HUES48 (cell line): ENCODE measurements at regions not wholly inside any gene's neighbourhood (a gene's known extent, or its start where the extent isn't known, plus 50 kb on each side); places are given as distances from the start of the nearest gene placed in this dataset.
"Not testable (repeated sequence)": the region's sequence is repeated elsewhere in the genome, so short reads cannot be mapped to it uniquely, and the experiment has no call there.

Experiments
- H3K27ac ChIP-seq: one replicate; pipeline ENCODE4 v1.7.0; 2013; ENCODE audit warnings: low read depth, low read length, inconsistent platforms
- H3K27me3 ChIP-seq: 2 replicates; pipeline ENCODE4 v1.6.1; 2013; ENCODE audit warnings: mild to moderate bottlenecking, low read length; ENCODE audit not compliant: control insufficient read depth, insufficient read depth
- H3K36me3 ChIP-seq: 2 replicates; pipeline ENCODE4 v1.6.1; 2013; ENCODE audit warnings: low read length; ENCODE audit not compliant: control insufficient read depth, insufficient read depth
- H3K4me1 ChIP-seq: 2 replicates; pipeline ENCODE4 v1.6.1; 2013; ENCODE audit warnings: mild to moderate bottlenecking, low read length; ENCODE audit not compliant: control insufficient read depth, insufficient read depth
- H3K4me3 ChIP-seq: 2 replicates; pipeline ENCODE4 v1.5.1; 2013; ENCODE audit warnings: mild to moderate bottlenecking, low read depth, low read length
- H3K9ac ChIP-seq: 2 replicates; pipeline ENCODE4 v1.6.1; 2013; ENCODE audit warnings: mild to moderate bottlenecking, low read depth, low read length, moderate library complexity
- H3K9me3 ChIP-seq: 2 replicates; pipeline ENCODE4 v1.6.1; 2013; ENCODE audit warnings: low read length; ENCODE audit not compliant: control insufficient read depth, insufficient read depth

- no peaks in the 10 kb centered on the region for H3K9me3 ChIP-seq
- no peak overlapping the region for H3K9ac ChIP-seq
- H3K27me3 ChIP-seq = no peaks in the 10 kb centered on the region
- no peak overlapping the region for H3K27ac ChIP-seq
- H3K4me3 ChIP-seq = no peak overlapping the region
- H3K4me1 ChIP-seq = no peaks in the 10 kb centered on the region
- no peaks in the 10 kb centered on the region for H3K36me3 ChIP-seq
These were observed 582.4 kb downstream of the LTN1 start for GRCh38 chr21:28410256-28410655.

GRCh38 chr21:28402616-28402989 lies 590.1 kb downstream of the LTN1 start:
- Histone ChIP-seq H3K9ac (no peak overlapping the region), H3K27me3 (no peaks in the 10 kb centered on the region), H3K4me3 (no peak overlapping the region), H3K9me3 (peaks cover 4% of the 10 kb centered on the region), H3K36me3 (no peaks in the 10 kb centered on the region), H3K4me1 (no peaks in the 10 kb centered on the region; the same call in 1 of the 2 replicates), H3K27ac (no peak overlapping the region)

- Histone ChIP-seq H3K9me3 (peaks cover 28% of the 10 kb centered on the region), H3K4me3 (no peak overlapping the region; the same call in 1 of the 2 replicates), H3K4me1 (no peaks in the 10 kb centered on the region), H3K27ac (no peak overlapping the region), H3K27me3 (no peaks in the 10 kb centered on the region), H3K9ac (no peak overlapping the region), H3K36me3 (no peaks in the 10 kb centered on the region)
These were observed 595.6 kb downstream of the LTN1 start for GRCh38 chr21:28397040-28397439.

GRCh38 chr21:28396421-28396820 lies 596.3 kb downstream of the LTN1 start:
- Histone ChIP-seq H3K36me3 (no peaks in the 10 kb centered on the region), H3K4me1 (no peaks in the 10 kb centered on the region), H3K27ac (no peak overlapping the region), H3K9me3 (peaks cover 28% of the 10 kb centered on the region), H3K4me3 (no peak overlapping the region), H3K9ac (no peak overlapping the region), H3K27me3 (no peaks in the 10 kb centered on the region)

- Histone ChIP-seq H3K4me1 (no peaks in the 10 kb centered on the region), H3K36me3 (no peaks in the 10 kb centered on the region), H3K4me3 (no peak overlapping the region), H3K27ac (no peak overlapping the region), H3K9me3 (peaks cover 24% of the 10 kb centered on the region), H3K9ac (no peak overlapping the region), H3K27me3 (no peaks in the 10 kb centered on the region)
These were observed 599.4 kb downstream of the LTN1 start for GRCh38 chr21:28393279-28393678.

GRCh38 chr21:28391938-28392849 lies 600.5 kb downstream of the LTN1 start:
- H3K4me3 ChIP-seq = no peak overlapping the region
- no peak overlapping the region for H3K9ac ChIP-seq
- H3K27me3 ChIP-seq = no peaks in the 10 kb centered on the region
- peaks cover 24% of the 10 kb centered on the region for H3K9me3 ChIP-seq
- H3K4me1 ChIP-seq = no peaks in the 10 kb centered on the region
- no peak overlapping the region for H3K27ac ChIP-seq
- H3K36me3 ChIP-seq = no peaks in the 10 kb centered on the region

DNA sequence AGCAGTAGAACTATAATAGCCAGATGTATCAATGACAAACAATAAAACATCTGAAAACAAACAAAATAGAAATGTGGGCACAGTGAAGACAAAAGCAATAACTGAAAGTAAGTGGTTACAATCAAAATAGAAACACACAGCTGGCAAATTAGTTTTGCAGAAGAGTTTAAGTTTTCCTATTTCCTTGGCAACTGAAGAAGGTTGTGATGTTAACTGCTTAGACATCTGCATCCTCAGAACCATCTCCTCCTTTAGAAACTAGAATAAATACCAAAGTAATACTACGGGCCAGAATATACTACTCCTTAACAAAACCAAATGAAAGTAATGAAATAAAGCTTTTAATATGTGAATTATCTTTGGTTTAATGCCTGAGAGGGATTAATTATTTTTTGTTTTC lies 605.5 kb downstream of the LTN1 start:
- H3K27ac ChIP-seq = no peak overlapping the region
- no peaks in the 10 kb centered on the region for H3K9me3 ChIP-seq
- H3K9ac ChIP-seq = no peak overlapping the region
- H3K27me3 ChIP-seq = no peaks in the 10 kb centered on the region
- H3K4me3 ChIP-seq = no peak overlapping the region
- H3K36me3 ChIP-seq = no peaks in the 10 kb centered on the region
- no peaks in the 10 kb centered on the region for H3K4me1 ChIP-seq

DNA sequence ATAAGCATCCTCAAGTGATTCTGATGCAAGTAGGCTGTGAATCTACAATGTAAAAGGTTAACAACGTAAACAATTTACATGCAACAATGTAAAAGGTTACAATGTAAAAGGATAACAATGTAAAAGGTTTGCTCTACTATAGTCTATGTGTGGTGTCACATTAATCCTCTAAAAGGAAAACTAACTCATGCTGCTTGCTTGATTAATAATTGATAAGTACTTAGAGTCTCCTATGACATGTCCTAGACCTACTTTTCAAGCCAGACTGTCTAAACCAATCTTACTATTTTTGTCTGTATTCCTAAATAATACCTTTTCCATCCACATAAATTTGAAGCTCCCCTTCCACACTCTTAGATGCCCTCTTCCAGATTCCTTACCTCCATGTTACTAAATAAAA lies 606.8 kb downstream of the LTN1 start:
- no peaks in the 10 kb centered on the region for H3K9me3 ChIP-seq
- no peak overlapping the region for H3K9ac ChIP-seq
- no peaks in the 10 kb centered on the region for H3K36me3 ChIP-seq
- H3K4me3 ChIP-seq = no peak overlapping the region
- H3K27me3 ChIP-seq = no peaks in the 10 kb centered on the region
- H3K27ac ChIP-seq = no peak overlapping the region
- H3K4me1 ChIP-seq = peaks cover 1% of the 10 kb centered on the region; the same call in 1 of the 2 replicates

- not testable (repeated sequence) for H3K4me3 ChIP-seq
These were observed 611.5 kb downstream of the LTN1 start for GRCh38 chr21:28381000-28381745.

DNA sequence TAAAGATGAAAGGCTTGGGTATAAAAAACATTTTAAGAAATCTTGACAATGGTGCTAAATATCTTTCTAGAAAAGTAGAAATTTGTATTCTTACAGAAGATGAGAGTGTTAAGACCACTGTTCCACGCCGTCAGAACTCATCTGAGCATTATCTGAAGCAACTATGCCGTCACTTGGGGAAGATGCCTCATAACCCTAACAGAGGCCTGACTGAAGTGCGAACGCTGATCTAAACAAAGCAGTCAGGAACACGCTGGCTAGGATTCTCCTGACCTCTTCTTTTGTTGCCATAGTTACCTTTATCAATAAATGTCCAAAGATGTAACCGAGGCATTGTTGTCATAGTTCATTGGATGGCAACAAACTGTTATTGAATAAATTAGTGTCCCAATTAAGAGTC lies 612.4 kb downstream of the LTN1 start:
- no peaks in the 10 kb centered on the region for H3K27me3 ChIP-seq
- H3K9ac ChIP-seq = no peak overlapping the region
- no peak overlapping the region for H3K4me3 ChIP-seq
- no peaks in the 10 kb centered on the region for H3K36me3 ChIP-seq
- peaks cover 14% of the 10 kb centered on the region; the same call in 1 of the 2 replicates for H3K4me1 ChIP-seq
- no peak overlapping the region for H3K27ac ChIP-seq
- no peaks in the 10 kb centered on the region for H3K9me3 ChIP-seq

More at GRCh38 chr21:28381000-28381745, 611.5 kb downstream of the LTN1 start:
- not testable (repeated sequence) for H3K27ac ChIP-seq, H3K9me3 ChIP-seq, H3K9ac ChIP-seq, H3K27me3 ChIP-seq, H3K36me3 ChIP-seq
- peaks cover 14% of the 10 kb centered on the region; the same call in 1 of the 2 replicates for H3K4me1 ChIP-seq

DNA sequence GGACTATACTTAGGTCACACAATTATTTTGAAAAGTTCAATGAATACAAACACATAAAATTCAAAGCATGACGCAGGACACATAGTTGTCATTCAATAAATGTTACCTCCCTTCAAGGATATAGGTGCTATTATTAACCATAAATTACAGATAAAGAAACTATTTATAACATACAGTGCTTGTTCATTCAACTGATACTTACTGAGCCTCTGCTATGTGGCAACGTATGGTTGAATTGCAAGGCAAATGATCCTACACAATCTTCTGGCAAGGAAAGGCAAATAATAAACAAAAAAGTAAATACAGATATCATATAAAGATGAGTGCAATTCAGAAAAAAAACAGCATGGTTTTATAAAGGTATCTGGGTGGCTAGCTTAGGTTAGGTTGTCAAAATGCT lies 614.7 kb downstream of the LTN1 start:
- Histone ChIP-seq H3K36me3 (no peaks in the 10 kb centered on the region), H3K9me3 (no peaks in the 10 kb centered on the region), H3K4me3 (no peak overlapping the region), H3K27me3 (no peaks in the 10 kb centered on the region), H3K27ac (no peak overlapping the region), H3K4me1 (peaks cover 14% of the 10 kb centered on the region; the same call in 1 of the 2 replicates), H3K9ac (no peak overlapping the region)
